ENCODE measurements at regions not wholly inside any gene's neighbourhood (a gene's known extent, or its start where the extent isn't known, plus 50 kb on each side); places are given as distances from the start of the nearest gene placed in this dataset.

- Histone ChIP-seq H3K4me2 (ENCODE audit: insufficient read depth, low read length) (no peak overlapping the region), H3K4me1 (ENCODE audit: control insufficient read depth, extremely low read depth, insufficient read depth, low read length) (no peaks in the 10 kb centered on the region), H3K9ac (replicated peaks; ENCODE audit: extremely low read depth, insufficient read depth, low read length) (no peak overlapping the region), H4K20me1 (replicated peaks; ENCODE audit: control insufficient read depth, extremely low read depth, insufficient read depth, low read length) (no peaks in the 10 kb centered on the region), H2AFZ (ENCODE audit: low read depth, low read length) (no peak overlapping the region), H3K36me3 (ENCODE audit: control insufficient read depth in 2 of 2, extremely low read depth in 1 of 2, insufficient read depth in 2 of 2, low read length in 2 of 2) (no peaks in the 10 kb centered on the region), H3K9me3 (replicated peaks; ENCODE audit: control insufficient read depth, insufficient read depth, low read length) (no peaks in the 10 kb centered on the region), H3K27ac (ENCODE audit: insufficient read depth, low read depth, low read length) (no peak overlapping the region), H3K4me3 (replicated peaks in 1 of 3; ENCODE audit: insufficient read depth in 1 of 3, low read depth in 1 of 3, low read length in 3 of 3) (no peak overlapping the region), H3K79me2 (ENCODE audit: control insufficient read depth, insufficient read depth, low read length) (no peaks in the 10 kb centered on the region), H3K27me3 (ENCODE audit: control insufficient read depth in 2 of 2, insufficient read depth in 2 of 2, low read length in 2 of 2) (no peaks in the 10 kb centered on the region), H3K9me1 (replicated peaks; ENCODE audit: control insufficient read depth, extremely low read depth, insufficient read depth, low read length) (no peaks in the 10 kb centered on the region)
- POLR2A ChIA-PET = no interaction called here
- intact Hi-C loops (cut with micrococcal nuclease) = no loop called here
- CTCF ChIA-PET = no interaction called here
- FAIRE-seq (no peak), DNase-seq (ENCODE audit: low read depth, low spot score) (no peak)
- TF ChIP-seq FOS (IDR thresholded peaks at IDR 0.05; ENCODE audit: borderline replicate concordance, insufficient read depth, low read length) = no peak
- TF ChIP-seq MYC (IDR thresholded peaks at IDR 0.05; ENCODE audit: low read depth, low read length) = no peak
- TF ChIP-seq GATA2 (IDR thresholded peaks at IDR 0.05; ENCODE audit: insufficient read depth, insufficient read length, low read depth, low read length) = no peak
- TF ChIP-seq CTCF (IDR thresholded peaks at IDR 0.05; ENCODE audit: extremely low read depth in 1 of 2, insufficient read depth in 1 of 2, low read depth in 1 of 2, low read length in 2 of 2) = no peak
- no peak for TF ChIP-seq JUN (IDR thresholded peaks at IDR 0.05; ENCODE audit: borderline replicate concordance, insufficient read depth, insufficient read length, low read depth)
- TF ChIP-seq EZH2 (IDR thresholded peaks at IDR 0.05; ENCODE audit: borderline replicate concordance, low read depth, low read length, severe bottlenecking) = no peak
- TF ChIP-seq, protein P1, sequence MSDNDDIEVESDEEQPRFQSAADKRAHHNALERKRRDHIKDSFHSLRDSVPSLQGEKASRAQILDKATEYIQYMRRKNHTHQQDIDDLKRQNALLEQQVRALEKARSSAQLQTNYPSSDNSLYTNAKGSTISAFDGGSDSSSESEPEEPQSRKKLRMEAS (IDR thresholded peaks at IDR 0.05; ENCODE audit: insufficient read depth, insufficient read length) = no peak
- no peak for TF ChIP-seq POLR2A (IDR thresholded peaks at IDR 0.05; ENCODE audit: low read depth, low read length)
- TF ChIP-seq POLR2AphosphoS5 (IDR thresholded peaks at IDR 0.05; ENCODE audit: insufficient read depth, low read depth, low read length) = no peak
- dilution Hi-C loops (cut with MboI; ENCODE audit: extremely low pct_ligation_motif_present, low sequenced_read_pairs) = no loop called here
- BruUV-seq (replicated peaks) = no TSS peak
Observed at GRCh38 chr7:24191362-24191761, 92.6 kb upstream of the NPY start.

All from endothelial cell of umbilical vein (primary cell).